ENCODE measurements at regions not wholly inside any gene's neighbourhood (a gene's known extent, or its start where the extent isn't known, plus 50 kb on each side); places are given as distances from the start of the nearest gene placed in this dataset.

DNA sequence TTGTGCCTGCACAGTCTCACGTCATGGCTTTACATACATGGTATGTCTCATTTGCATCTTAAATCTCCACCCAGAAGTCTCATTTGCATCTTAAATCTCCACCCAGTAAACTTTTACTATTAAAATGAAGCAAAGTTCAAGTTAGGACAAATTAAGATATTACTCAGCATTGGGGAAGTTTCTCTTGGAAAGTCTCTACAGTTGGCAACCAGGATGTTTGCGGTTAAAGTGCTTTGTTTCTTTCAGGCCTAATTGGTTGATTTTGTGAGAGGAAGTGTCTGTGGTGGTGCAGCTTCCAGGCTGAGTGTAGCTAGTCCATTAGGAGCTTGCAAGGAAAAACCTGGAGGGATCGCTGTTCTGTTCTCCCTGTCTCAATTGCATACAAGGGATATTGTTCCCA, 1373.3 kb upstream of the GOT2 start:
- no peaks in the 10 kb centered on the region for H3K4me1 ChIP-seq (replicated peaks; ENCODE audit: insufficient read depth)
- no peaks in the 10 kb centered on the region for H3K9me3 ChIP-seq (ENCODE audit: insufficient read depth, low read depth)
- no peaks in the 10 kb centered on the region for H4K20me1 ChIP-seq (ENCODE audit: insufficient read depth)
- POLR2A ChIA-PET (ENCODE audit: unreplicated experiment): no interaction called here
- intact Hi-C loops (cut with micrococcal nuclease; ENCODE audit: unreplicated experiment): no loop called here
- no peaks in the 10 kb centered on the region for H3K27me3 ChIP-seq (ENCODE audit: insufficient read depth, low read depth)
- BruUV-seq (replicated peaks): no TSS peak
- H3F3A ChIP-seq (ENCODE audit: insufficient read depth, low read depth): no peaks in the 10 kb centered on the region
- H3K79me2 ChIP-seq (ENCODE audit: low read depth): no peaks in the 10 kb centered on the region
- no peak for TF ChIP-seq CTCF (conservative IDR thresholded peaks at IDR 0.05)
- no peak for TF ChIP-seq EZH2 (IDR thresholded peaks at IDR 0.05; ENCODE audit: low read depth)
- H3K4me2 ChIP-seq: no peak overlapping the region
- no peaks in the 10 kb centered on the region for H3K36me3 ChIP-seq (ENCODE audit: low read depth)
- no peak overlapping the region for H2AFZ ChIP-seq
- no peak overlapping the region for H3K4me3 ChIP-seq
- CTCF ChIA-PET: no interaction called here
- no peak overlapping the region for H3K27ac ChIP-seq
- no peaks in the 10 kb centered on the region for H3K9me2 ChIP-seq (ENCODE audit: insufficient read depth)
- DNase-seq: no peak

DNA sequence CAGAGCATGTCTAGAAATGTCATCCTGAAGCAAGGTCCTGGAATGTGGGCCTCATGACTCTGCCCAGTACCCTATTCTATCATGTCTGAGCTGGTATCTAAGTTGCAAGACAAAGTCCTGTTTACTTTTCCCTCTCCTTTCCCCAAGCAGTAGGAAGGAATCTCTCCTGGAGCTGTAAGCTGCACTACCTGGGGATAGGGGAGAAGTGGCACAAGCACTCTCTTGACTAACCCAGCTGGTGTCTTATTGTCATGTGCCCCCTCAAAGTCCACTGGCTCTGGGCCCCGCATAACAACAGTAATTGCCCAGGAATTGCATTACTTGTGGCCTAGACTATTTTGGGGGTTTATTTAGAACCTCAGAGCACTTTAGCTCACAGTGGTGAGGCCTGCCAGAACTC, 1366.3 kb upstream of the GOT2 start:
- Histone ChIP-seq H3K27me3 (ENCODE audit: insufficient read depth, low read depth) (no peaks in the 10 kb centered on the region), H4K20me1 (ENCODE audit: insufficient read depth) (no peaks in the 10 kb centered on the region), H3K9me3 (ENCODE audit: insufficient read depth, low read depth) (no peaks in the 10 kb centered on the region), H3K4me2 (no peak overlapping the region), H3K4me3 (no peak overlapping the region), H3K9me2 (ENCODE audit: insufficient read depth) (no peaks in the 10 kb centered on the region), H2AFZ (no peak overlapping the region), H3F3A (ENCODE audit: insufficient read depth, low read depth) (no peaks in the 10 kb centered on the region), H3K27ac (no peak overlapping the region), H3K79me2 (ENCODE audit: low read depth) (no peaks in the 10 kb centered on the region), H3K36me3 (ENCODE audit: low read depth) (no peaks in the 10 kb centered on the region), H3K4me1 (replicated peaks; ENCODE audit: insufficient read depth) (no peaks in the 10 kb centered on the region)
- CTCF ChIA-PET: no interaction called here
- POLR2A ChIA-PET (ENCODE audit: unreplicated experiment): no interaction called here
- BruUV-seq (replicated peaks): no TSS peak
- no peak for TF ChIP-seq CTCF (conservative IDR thresholded peaks at IDR 0.05)
- no peak for TF ChIP-seq EZH2 (IDR thresholded peaks at IDR 0.05; ENCODE audit: low read depth)
- intact Hi-C loops (cut with micrococcal nuclease; ENCODE audit: unreplicated experiment): no loop called here
- DNase-seq: no peak

DNA sequence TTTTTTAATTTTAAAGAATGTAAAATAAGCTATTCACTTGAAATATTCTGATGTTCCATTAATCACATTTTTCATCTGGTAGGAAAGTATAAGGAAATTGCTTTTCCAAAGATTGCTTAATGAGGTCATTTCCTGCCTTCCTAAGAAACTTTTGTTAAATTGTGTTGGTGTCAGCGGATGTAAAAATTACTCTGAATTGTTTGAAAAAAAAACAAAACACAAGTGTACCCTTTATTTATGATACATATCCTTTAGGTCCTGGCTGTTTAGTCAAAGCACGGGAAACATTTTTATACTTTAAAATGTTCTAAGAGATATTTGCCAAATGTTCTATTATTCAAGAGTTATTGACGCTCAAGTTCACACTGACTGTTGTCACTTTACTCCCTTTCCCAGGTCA, 1357.4 kb upstream of the GOT2 start:
- TF ChIP-seq CTCF (conservative IDR thresholded peaks at IDR 0.05) (no peak), EZH2 (IDR thresholded peaks at IDR 0.05; ENCODE audit: low read depth) (no peak)
- no peaks in the 10 kb centered on the region for H3K4me1 ChIP-seq (replicated peaks; ENCODE audit: insufficient read depth)
- H3K4me3 ChIP-seq: no peak overlapping the region
- no peaks in the 10 kb centered on the region for H3K36me3 ChIP-seq (ENCODE audit: low read depth)
- intact Hi-C loops (cut with micrococcal nuclease; ENCODE audit: unreplicated experiment): no loop called here
- no peak for DNase-seq
- H2AFZ ChIP-seq: no peak overlapping the region
- H3K9me3 ChIP-seq (ENCODE audit: insufficient read depth, low read depth): no peaks in the 10 kb centered on the region
- H3K79me2 ChIP-seq (ENCODE audit: low read depth): no peaks in the 10 kb centered on the region
- ChIA-PET CTCF (no interaction called here), POLR2A (ENCODE audit: unreplicated experiment) (no interaction called here)
- H3K4me2 ChIP-seq: no peak overlapping the region
- H3K27ac ChIP-seq: no peak overlapping the region
- H4K20me1 ChIP-seq (ENCODE audit: insufficient read depth): no peaks in the 10 kb centered on the region
- H3K9me2 ChIP-seq (ENCODE audit: insufficient read depth): no peaks in the 10 kb centered on the region
- BruUV-seq (replicated peaks): no TSS peak
- H3K27me3 ChIP-seq (ENCODE audit: insufficient read depth, low read depth): no peaks in the 10 kb centered on the region
- H3F3A ChIP-seq (ENCODE audit: insufficient read depth, low read depth): no peaks in the 10 kb centered on the region

Measured in PC-9 (cell line).